Panc1 (cell line): ENCODE measurements at regions not wholly inside any gene's neighbourhood (a gene's known extent, or its start where the extent isn't known, plus 50 kb on each side); places are given as distances from the start of the nearest gene placed in this dataset.

Experiments
- ATAC-seq: fragments of 200-7000 bp; cut with Tn5 transposase; 2 replicates; pipeline ENCODE4 v1.9.1; 2020; ENCODE audit warnings: mild to moderate bottlenecking, moderate library complexity
- BruUV-seq: library from RNA; stranded (reverse); fragments of 400-500 nt; replicated peaks from 2 replicates; lab custom pipeline; 2021; lab: Mats Ljungman, UMichigan
- CTCF ChIA-PET: fragments of 300-600 bp; sonication (Branson Sonifier 250); formaldehyde crosslinking; loops from one replicate; lab custom pipeline; 2022; ENCODE audit warnings: antibody characterized with exemption; lab: Charles Lee
- POLR2A ChIA-PET: fragments of 300-600 bp; sonication (Branson Sonifier 250); formaldehyde crosslinking; loops from one replicate; lab custom pipeline; 2022; ENCODE audit warnings: antibody characterized with exemption; lab: Charles Lee
- DNase-seq: peaks from one replicate; pipeline ENCODE4 v3.0.0-alpha.2; 2010; ENCODE audit warnings: low read depth, low spot score
- H3K27ac ChIP-seq: 2 replicates; pipeline ENCODE4 v1.5.1; 2011; ENCODE audit warnings: mild to moderate bottlenecking, low read length, inconsistent platforms
- H3K27me3 ChIP-seq: fragments of 200-500 bp; sonication (Bioruptor generic); 2 replicates; pipeline ENCODE4 v1.6.0; 2014; ENCODE audit warnings: low read length, inconsistent platforms; ENCODE audit not compliant: control insufficient read depth, insufficient read depth
- H3K36me3 ChIP-seq: fragments of 200-500 bp; sonication (Bioruptor generic); 2 replicates; pipeline ENCODE4 v1.5.1; 2014; ENCODE audit warnings: inconsistent platforms, mild to moderate bottlenecking, low read length, moderate library complexity; ENCODE audit not compliant: control insufficient read depth, insufficient read depth
- H3K4me1 ChIP-seq: 2 replicates; pipeline ENCODE4 v1.5.1; 2011; ENCODE audit warnings: inconsistent platforms, mild to moderate bottlenecking, low read length, moderate library complexity; ENCODE audit not compliant: control insufficient read depth, insufficient read depth
- H3K4me3 ChIP-seq, 2 experiments: 2 replicates each; pipeline ENCODE4 v1.5.1; 2011 to 2012; ENCODE audit warnings: low read depth in 2 of 2, low read length in 2 of 2, mild to moderate bottlenecking in 2 of 2, inconsistent platforms in 1 of 2, moderate library complexity in 1 of 2
- H3K9me3 ChIP-seq: fragments of 200-500 bp; sonication (Bioruptor generic); 2 replicates; pipeline ENCODE4 v1.5.1; 2014; ENCODE audit warnings: low read depth, mild to moderate bottlenecking, inconsistent platforms, low read length, moderate library complexity; ENCODE audit not compliant: control insufficient read depth, insufficient read depth
- POLR2AphosphoS5 ChIP-seq: IDR thresholded peaks from 2 replicates; pipeline ENCODE4 v1.6.1; 2012; ENCODE audit warnings: mild to moderate bottlenecking, low read depth, low read length, moderate library complexity
- SIN3A ChIP-seq: IDR thresholded peaks from 2 replicates; pipeline ENCODE4 v1.6.1; 2012; ENCODE audit warnings: low read depth, mild to moderate bottlenecking, low read length, moderate library complexity, borderline replicate concordance; ENCODE audit not compliant: insufficient read depth
- TCF7L2 ChIP-seq: IDR thresholded peaks from 2 replicates; pipeline ENCODE4 v1.6.1; 2011; ENCODE audit warnings: mild to moderate bottlenecking, low read depth, low read length, inconsistent platforms
- in situ Hi-C: cut with HindIII; loops from 2 replicates; pipeline ENCODE4 v1.10.0; 2016; ENCODE audit warnings: low sequenced_read_pairs, low pct_unique_long_range_greater_than_20kb
- intact Hi-C: fragments of 100-400 bp; cut with micrococcal nuclease; formaldehyde crosslinking; loops from one replicate; pipeline ENCODE4 v1.10.0; 2022; ENCODE audit not compliant: unreplicated experiment
- TF ChIP-seq, protein P1 (sequence below), 2 experiments: IDR thresholded peaks; 2 replicates each; pipeline ENCODE4 v1.6.1; 2011 to 2012; ENCODE audit warnings: low read depth in 2 of 2, control low read depth in 1 of 2, low read length in 1 of 2, mild to moderate bottlenecking in 1 of 2, moderate library complexity in 1 of 2; ENCODE audit not compliant: insufficient read depth in 1 of 2
- TF ChIP-seq, protein P2 (sequence below): fragments of 450-650 bp; IDR thresholded peaks from 2 replicates; pipeline ENCODE4 v1.5.1; 2017; ENCODE audit warnings: mild to moderate bottlenecking

DNA sequence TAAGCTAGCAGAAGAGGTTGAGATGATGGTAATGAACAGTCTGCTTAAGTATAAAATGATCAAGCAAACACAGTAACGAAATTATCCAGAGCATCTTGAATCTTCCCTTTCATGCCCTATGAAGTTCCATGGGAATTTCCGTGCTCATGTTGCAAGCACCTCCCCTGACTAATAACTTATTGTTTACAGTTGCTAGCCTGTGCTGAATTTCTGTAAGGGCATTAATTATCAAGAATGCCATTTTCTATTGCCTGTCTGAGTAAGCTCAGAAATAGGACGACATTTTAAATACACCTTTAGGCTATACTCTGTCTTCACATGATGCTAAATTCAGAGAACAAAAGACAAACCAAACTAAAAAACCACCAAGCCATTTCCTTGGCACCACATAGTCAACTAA, 257.5 kb upstream of the LRTM1 start:
- POLR2A ChIA-PET: no interaction called here
- BruUV-seq: no TSS peak
- H3K4me1 ChIP-seq: no peaks in the 10 kb centered on the region
- H3K27ac ChIP-seq: no peak overlapping the region
- DNase-seq (no peak), ATAC-seq (no peak)
- TF ChIP-seq, protein P1, sequence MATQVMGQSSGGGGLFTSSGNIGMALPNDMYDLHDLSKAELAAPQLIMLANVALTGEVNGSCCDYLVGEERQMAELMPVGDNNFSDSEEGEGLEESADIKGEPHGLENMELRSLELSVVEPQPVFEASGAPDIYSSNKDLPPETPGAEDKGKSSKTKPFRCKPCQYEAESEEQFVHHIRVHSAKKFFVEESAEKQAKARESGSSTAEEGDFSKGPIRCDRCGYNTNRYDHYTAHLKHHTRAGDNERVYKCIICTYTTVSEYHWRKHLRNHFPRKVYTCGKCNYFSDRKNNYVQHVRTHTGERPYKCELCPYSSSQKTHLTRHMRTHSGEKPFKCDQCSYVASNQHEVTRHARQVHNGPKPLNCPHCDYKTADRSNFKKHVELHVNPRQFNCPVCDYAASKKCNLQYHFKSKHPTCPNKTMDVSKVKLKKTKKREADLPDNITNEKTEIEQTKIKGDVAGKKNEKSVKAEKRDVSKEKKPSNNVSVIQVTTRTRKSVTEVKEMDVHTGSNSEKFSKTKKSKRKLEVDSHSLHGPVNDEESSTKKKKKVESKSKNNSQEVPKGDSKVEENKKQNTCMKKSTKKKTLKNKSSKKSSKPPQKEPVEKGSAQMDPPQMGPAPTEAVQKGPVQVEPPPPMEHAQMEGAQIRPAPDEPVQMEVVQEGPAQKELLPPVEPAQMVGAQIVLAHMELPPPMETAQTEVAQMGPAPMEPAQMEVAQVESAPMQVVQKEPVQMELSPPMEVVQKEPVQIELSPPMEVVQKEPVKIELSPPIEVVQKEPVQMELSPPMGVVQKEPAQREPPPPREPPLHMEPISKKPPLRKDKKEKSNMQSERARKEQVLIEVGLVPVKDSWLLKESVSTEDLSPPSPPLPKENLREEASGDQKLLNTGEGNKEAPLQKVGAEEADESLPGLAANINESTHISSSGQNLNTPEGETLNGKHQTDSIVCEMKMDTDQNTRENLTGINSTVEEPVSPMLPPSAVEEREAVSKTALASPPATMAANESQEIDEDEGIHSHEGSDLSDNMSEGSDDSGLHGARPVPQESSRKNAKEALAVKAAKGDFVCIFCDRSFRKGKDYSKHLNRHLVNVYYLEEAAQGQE (IDR thresholded peaks at IDR 0.05; ENCODE audit: insufficient read depth in 1 of 2, low read depth in 2 of 2, low read length in 1 of 2): no peak
- TF ChIP-seq POLR2AphosphoS5 (no peak), SIN3A (no peak)
- H3K9me3 ChIP-seq: no peaks in the 10 kb centered on the region
- H3K27me3 ChIP-seq: no peaks in the 10 kb centered on the region
- CTCF ChIA-PET: no interaction called here
- intact Hi-C loops: no loop called here
- H3K4me3 ChIP-seq: no peak overlapping the region
- in situ Hi-C loops: no loop called here
- no peaks in the 10 kb centered on the region for H3K36me3 ChIP-seq

GRCh38 chr3:55183201-55183600, 255.3 kb upstream of the LRTM1 start:
- in situ Hi-C loops (no loop called here), intact Hi-C loops (loop anchor here (5.0 kb wide), 1 partner anchor 331 kb away; no protein-coding TSS in a partner anchor)
- Histone ChIP-seq H3K36me3 (no peaks in the 10 kb centered on the region), H3K4me1 (no peaks in the 10 kb centered on the region), H3K4me3 (no peak overlapping the region), H3K27ac (no peak overlapping the region), H3K27me3 (no peaks in the 10 kb centered on the region), H3K9me3 (no peaks in the 10 kb centered on the region)
- no peak for ATAC-seq
- no peak for DNase-seq
- ChIA-PET POLR2A (no interaction called here), CTCF (no interaction called here)
- BruUV-seq: no TSS peak
- no peak for TF ChIP-seq TCF7L2
- TF ChIP-seq, protein P1 (IDR thresholded peaks at IDR 0.05; ENCODE audit: insufficient read depth in 1 of 2, low read depth in 2 of 2, low read length in 1 of 2): no peak
- no peak for TF ChIP-seq SIN3A
- TF ChIP-seq, protein P2, sequence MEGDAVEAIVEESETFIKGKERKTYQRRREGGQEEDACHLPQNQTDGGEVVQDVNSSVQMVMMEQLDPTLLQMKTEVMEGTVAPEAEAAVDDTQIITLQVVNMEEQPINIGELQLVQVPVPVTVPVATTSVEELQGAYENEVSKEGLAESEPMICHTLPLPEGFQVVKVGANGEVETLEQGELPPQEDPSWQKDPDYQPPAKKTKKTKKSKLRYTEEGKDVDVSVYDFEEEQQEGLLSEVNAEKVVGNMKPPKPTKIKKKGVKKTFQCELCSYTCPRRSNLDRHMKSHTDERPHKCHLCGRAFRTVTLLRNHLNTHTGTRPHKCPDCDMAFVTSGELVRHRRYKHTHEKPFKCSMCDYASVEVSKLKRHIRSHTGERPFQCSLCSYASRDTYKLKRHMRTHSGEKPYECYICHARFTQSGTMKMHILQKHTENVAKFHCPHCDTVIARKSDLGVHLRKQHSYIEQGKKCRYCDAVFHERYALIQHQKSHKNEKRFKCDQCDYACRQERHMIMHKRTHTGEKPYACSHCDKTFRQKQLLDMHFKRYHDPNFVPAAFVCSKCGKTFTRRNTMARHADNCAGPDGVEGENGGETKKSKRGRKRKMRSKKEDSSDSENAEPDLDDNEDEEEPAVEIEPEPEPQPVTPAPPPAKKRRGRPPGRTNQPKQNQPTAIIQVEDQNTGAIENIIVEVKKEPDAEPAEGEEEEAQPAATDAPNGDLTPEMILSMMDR: no peak
- no peak for TF ChIP-seq POLR2AphosphoS5
